ENCODE measurements at regions not wholly inside any gene's neighbourhood (a gene's known extent, or its start where the extent isn't known, plus 50 kb on each side); places are given as distances from the start of the nearest gene placed in this dataset.
"Not testable (repeated sequence)": the region's sequence is repeated elsewhere in the genome, so short reads cannot be mapped to it uniquely, and the experiment has no call there.

DNA sequence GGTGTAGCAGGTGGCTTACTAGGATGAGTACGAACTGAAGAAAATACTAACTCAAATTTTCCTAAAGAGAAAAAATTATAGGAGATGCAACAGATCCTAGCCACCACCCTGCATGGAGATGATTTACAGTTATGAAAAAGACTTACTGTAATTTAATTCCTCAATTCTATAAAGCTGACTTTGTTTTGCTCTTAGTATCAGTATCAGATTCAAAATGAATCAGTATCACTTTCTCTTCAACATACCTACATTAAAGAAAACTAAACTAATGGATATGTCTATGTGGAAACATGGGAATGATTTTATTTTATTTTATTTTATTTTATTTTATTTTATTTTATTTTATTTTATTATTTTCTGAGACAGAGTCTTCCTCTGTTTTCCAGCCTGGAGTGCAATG is 525.8 kb downstream of the NLGN4X start:
- DNase-seq (ENCODE audit: low read depth in 2 of 2): no peak

DNA sequence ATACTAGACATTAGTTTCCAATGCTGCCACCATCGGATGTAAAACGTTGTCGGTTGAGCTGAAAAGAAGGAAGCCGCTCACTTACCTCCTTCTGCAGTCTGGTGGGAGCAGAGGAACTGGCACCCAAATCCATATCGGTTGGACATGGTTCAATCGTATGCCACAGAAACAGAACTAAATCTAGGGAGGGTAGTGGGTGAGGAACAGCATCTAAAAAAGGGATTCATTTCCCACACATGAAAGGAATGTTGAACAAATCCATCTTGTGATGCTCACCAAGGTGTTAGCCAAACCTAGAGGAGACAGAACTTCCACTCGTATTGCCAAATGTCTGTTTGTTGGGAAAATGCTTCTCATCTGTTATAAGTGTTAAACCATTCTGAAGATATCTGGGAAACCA is 532.7 kb downstream of the NLGN4X start:
- no peak for DNase-seq (ENCODE audit: low read depth in 2 of 2)

DNA sequence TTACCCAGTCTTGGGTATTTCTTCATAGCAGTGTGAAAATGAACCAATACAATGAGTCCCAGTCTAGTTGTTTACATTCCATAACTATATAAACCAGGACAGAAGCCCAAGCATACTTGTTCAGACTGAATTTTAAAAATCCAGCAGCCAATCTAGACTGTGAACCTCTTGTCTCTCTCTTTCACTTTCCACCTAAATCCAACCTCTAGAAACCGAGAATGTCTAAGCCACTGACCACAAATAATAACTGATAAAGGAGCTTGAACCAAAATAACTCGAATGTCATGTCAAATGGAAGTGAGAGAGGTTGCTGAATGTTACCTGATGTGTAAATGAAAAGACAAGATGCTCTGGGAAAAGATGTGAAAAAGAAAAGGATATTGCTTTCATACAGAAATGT is 544.7 kb downstream of the NLGN4X start:
- DNase-seq (ENCODE audit: low read depth in 2 of 2): no peak

DNA sequence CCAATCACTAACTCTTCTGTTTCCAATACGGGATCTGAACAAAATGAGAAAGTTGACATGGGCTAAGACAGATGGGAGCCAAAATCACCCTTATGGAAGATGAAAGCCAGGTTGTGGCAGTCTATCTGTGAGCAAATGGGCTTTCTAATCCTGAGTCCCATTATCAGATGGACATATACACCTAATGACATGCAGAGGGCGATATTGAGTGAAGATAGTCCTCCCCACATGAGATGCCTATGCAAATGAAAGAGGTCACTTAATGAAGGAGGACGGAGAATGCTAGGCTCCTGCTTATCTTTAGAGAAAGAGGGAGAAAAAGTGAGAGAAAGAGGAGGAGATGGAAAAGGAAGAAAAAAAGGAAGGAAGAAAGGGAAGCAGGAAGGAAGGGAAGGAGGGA is 547.5 kb downstream of the NLGN4X start:
- DNase-seq (ENCODE audit: low read depth in 2 of 2): no peak

DNA sequence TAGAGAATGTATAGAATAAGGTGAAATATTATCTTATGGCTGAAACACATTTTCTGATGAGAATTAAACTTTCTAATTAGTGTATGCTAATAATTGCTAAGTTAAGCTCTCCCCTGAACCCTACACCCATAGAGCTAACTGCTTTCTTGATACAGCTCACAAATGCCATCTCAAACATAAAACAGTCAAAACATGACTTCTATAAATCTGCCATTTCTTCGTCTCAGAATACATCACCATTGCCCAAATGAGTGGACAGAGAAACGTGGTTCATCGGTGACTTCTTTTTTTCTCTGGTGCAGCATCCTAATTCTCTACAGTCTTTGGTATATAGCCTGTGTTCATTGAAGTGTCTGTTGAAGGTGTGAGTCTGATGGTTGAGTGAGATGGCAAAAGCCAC is 554.6 kb downstream of the NLGN4X start:
- DNase-seq (ENCODE audit: low read depth in 2 of 2): no peak

DNA sequence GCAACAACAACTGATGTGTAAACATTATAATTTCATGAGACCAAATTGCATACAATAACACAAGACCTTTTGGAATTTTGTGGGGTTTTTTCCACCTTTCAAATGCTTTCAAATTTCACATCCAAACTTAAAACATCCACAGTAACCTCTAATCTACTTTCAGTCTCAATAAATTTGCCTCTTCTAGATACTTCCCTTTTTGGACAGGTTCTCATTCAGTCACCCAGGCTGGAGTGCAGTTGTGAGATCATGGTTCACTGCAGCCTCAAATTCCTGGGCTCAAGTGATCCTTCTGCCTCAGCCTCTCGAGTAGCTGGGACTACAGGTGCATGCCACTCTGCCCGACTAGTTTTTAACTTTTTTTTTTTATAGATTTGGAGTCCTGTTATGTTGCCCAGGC is 556.6 kb downstream of the NLGN4X start:
- DNase-seq (ENCODE audit: low read depth in 2 of 2): no peak

DNA sequence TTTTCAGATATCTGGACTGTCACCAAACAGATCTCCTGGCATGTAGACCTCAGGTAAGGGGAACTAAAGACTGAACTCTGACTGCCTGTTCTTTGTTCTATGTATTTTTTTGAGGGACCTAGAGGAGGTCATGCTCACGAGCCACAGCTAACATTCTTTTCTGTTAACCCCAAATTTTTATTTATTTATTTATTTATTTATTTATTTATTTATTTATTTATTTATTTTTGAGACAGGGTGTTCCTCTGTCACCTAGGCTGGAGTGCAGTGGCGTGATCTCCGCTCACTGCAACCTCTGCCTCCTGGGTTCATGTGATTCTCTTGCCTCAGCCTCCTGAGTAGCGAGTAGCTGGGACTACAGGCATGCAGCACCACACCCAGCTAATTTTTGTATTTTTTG is 562.0 kb downstream of the NLGN4X start:
- not testable (repeated sequence) for DNase-seq (ENCODE audit: low read depth in 2 of 2)

DNA sequence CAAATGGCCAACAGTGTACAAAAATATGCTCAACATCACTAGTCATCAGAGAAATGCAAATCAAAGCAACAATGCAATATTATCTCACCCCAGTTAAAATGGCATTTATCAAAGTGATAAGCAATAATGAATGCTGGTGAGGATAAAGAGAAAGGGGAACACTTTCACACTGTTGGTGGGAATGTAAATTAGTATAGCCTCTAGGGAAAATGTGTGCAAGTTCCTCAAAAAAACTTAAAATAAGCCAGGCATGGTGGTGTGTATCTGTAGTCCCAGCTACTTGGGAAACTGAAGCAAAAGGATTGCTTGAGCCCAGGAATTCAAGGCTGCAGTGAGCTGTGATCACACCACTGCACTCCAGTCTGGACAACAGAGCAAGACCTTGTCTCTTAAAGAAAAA is 572.1 kb downstream of the NLGN4X start:
- DNase-seq (ENCODE audit: low read depth in 2 of 2): no peak

DNA sequence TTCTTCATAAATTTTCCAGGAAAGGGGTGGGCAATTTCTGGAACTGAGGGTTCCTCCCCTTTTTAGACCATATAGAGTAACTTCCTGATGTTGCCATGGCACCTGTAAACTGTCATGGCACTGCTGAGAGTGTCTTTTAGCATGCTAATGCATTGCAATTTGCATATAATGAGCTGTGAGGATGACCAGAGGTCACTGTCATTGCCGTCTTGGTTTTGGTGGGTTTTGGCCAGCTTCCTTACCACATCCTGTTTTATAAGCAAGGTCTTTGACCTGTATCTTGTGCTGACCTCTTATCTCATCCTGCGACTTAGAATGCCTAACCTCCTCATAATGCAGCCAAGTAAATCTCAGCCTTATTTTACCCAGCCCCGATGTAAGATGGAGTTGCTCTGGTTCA is 577.8 kb downstream of the NLGN4X start:
- no peak for DNase-seq (ENCODE audit: low read depth in 2 of 2)

DNA sequence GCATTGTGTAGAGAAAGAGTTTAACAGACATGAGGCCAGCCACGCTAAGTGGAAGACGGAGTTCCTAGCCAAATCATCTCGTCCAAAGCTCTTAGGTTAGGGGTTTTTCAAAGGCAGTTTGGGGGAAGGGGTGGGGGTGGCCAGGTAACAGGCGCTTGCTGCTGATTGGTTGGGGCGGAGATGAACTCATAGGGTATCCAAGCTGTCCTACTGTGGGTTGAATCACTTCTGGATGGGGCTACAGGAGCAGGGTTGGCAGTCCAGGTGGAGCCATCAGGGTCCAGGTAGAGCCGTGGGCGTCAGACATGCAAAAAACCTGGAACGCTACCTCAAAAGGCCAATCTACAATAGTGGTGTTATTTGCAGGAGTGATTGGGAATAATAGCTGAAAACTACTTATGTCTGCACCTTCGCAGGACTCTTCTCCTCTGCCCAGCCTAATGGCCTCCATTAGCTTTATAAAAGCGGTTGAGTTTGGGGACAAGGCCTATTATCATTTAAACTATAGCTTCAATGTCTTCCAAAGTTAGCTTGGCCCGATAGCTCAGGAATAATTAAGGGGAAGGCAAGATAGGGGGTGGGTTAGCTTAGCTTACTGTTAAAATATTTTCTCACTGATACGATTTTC is 579.6 kb downstream of the NLGN4X start:
- no peak for DNase-seq (ENCODE audit: low read depth in 2 of 2)

DNA sequence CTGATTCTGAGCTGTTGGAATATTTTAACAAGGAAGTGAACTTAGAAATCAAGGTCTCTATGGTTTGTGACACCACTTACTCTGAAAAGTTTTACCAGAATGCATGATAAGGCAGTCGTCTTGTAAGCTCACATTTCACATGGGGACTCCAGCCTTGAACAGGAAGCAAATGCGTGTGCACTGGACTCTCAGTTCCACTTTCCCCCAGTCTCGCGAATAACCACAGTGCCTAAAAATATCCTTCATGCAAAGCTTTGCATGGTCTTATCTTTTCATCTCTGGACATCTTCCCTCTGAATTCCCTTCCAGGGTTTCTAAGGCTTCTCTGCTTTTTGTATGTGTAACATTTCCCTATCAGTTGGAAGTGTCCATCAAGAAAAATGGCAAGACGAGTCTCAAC is 581.8 kb downstream of the NLGN4X start:
- no peak for DNase-seq (ENCODE audit: low read depth in 2 of 2)

DNA sequence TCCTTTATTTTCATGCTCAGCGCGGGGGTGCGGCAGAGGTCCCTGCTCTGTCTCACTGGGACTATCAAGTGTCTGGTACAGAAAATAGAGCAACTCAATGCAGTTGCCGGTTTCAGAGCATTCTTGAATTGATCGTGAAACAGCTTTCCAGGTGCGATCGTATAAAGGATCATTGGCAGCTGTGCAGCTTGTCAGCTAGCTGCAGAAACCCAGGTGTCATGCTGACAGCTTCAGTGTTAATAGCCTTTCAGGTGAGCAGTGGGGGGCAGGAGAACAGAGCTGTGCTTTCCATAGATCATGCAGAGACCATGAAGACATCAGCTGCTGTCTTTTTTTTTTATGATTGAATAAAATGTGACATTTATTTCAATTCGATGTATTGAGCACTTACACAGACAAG is 583.9 kb downstream of the NLGN4X start:
- DNase-seq (ENCODE audit: low read depth in 2 of 2): no peak

DNA sequence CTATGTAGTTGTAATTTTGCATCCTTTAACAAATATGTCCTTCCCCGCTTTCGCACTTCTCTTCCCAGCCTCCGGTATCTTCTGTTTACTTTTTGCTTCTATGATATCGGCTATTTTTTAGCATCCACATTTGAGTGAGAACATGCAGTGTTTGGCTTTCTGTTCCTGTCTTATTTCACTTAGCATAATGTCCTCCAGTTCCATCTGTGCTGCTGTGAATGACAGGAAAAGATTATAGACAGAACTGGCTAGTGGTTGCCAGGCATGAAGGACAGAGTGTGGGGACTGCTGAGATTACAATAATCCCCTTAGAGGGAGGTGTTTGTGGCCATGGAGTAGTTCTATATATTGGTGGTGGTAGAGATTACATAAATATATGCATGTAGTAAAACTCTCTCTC is 588.6 kb downstream of the NLGN4X start:
- no peak for DNase-seq (ENCODE audit: low read depth in 2 of 2)

DNA sequence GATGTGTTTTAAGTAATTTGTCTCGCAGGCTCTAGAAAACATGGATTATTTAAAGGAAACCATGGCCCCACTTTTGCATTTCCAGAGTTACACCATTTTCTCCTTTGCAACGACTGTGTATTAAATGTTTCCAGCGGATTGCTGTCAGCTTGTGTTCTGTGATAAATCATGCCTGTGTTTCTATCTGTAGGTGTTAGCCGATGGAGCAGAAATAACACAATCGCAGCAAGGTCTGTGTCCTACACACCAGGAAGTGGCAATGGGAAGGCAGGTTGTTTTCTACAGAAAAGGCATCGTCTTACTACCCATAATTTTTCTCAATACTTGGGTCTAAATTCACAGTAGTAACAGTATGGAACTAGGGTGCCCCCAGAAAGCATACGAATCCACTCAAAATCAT is 590.1 kb downstream of the NLGN4X start:
- DNase-seq (ENCODE audit: low read depth in 2 of 2): no peak

DNA sequence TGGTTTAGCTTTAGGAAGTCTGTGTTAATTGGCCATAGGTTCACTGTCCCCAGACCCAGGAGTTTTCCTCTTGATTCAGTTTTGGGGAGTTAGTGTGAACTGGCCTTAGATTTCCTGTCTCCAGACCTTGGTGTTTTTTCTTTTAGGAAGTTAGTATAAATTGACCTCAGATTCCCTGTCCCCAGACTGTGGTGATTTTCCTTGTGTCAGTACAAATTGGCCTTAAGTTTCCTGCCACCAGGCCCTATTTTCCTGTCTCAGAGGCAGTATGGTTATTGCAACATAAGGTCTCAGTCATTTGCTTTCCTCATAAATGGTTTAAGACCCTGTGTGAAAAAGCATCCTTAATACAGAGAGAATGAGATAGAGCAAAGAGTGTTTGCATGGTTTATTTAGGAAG is 595.8 kb downstream of the NLGN4X start:
- no peak for DNase-seq (ENCODE audit: low read depth in 2 of 2)

DNA sequence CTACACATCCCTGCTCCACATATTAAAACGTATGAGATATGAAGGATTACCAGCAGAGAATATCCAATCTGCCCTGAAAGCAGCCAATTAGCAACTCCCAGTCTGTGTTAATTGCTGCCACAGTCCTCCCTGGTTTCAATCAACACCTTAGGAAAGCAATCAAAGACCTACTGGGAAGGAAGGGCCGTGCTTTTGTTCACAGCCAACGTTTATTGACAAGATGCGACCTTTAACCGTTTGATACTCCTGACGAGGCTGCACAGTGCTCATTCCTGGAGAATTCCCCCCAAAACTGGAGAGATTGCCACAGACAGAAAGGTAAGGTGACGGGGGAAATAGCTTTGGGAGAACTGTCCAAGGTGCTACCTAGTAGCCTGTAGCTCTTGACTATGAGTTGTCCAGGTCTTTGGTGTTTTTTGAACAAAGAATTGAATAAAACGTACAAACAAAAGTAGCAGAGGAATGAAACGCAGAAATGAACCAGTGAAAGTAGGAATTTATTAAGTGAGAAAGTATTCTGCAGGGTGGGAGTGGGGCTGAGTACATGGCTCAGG is 596.5 kb downstream of the NLGN4X start:
- DNase-seq (ENCODE audit: low read depth in 2 of 2): no peak

DNA sequence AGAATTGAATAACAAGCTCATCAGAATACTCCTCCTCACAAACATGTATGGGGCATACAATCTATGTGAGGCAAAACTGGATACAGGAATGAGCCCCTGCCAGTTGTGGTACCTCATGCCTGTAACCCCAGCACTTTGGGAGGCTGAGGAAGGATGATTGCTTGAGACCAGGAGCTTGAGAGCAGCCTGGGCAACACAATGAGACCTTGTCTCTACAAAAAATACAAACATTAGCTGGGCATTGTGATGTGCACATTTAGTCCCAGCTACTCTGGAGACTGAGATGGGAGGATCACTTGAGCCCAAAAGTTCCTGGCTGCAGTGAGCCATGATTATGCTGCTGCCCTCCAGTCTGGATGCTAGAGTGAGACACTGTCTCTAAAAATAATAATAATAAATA is 611.0 kb downstream of the NLGN4X start:
- DNase-seq (ENCODE audit: low read depth in 2 of 2): no peak

DNA sequence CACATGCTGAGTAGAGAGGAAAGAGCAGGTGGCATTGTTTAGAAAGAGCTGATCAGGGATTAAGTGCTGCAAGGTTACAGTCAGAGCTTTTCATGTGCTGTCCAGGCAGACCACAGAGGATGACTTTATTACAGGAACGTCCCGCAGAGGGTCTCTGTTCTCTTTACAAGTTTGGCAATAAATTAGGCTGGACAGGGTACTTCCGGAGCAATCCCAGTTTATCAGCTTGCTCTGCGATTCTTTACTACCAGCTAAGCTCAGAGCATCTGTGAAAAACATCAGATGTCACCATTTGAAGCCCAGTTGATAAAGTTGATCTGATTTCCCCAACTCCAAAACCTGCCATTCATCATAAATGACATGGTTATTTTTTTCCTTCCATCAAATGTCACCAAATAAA is 633.1 kb downstream of the NLGN4X start:
- DNase-seq (ENCODE audit: low read depth in 2 of 2): no peak

DNA sequence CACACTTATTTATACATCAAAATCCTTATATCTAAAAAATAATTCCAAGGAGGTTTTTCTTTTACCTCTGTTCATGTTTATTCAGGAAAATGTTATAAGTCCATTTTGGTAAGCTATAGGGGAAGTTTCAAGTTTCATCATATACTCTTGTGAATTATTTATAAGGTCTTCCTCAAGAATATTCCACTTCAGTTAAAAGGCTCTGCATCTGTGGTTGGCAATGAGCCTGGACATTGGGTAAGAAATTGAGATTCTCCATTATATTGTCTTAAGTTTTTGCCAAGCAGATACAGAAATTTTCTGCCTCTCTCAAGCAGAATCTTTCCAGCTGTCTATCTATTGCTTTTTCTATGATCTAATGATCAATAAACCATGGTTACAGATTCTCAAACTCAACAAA is 641.9 kb downstream of the NLGN4X start:
- DNase-seq (ENCODE audit: low read depth in 2 of 2): no peak

DNA sequence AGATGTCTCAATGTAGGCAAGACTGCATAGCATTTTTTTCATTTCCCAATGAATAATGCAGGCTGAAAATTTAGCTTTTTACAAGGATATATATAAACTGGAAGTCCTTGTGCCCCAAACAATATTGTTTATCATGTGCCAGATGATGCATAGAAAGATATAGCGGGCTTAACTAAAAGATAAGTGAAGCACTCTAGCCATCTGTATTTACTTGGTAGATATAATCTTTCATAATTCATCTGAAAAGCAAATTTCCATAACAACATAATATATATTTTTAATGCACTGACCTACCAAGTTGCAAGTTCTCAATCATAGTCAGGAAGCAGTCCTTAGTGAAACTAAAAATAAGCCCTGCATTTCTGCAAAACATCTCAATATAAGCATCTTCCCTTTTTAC is 653.3 kb downstream of the NLGN4X start:
- no peak for DNase-seq (ENCODE audit: low read depth in 2 of 2)

DNA sequence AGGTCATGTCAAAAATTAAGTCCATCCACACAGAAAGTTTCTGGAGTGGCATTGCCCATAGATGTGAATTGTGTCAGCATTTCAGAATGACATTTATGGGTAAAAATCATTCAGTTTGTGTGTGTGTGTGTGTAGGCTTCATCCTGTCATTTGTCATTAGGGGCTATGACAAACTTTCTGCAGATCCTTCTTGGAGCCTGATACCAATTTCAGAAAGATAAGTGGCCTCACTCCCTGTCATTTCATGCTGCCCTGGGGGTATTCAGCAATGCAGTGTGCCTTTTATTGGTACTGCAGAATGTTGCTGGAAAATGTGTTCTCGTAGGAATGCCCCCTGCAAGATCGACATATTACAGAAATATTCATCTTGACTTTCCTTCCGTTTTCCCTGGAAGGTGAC is 659.7 kb downstream of the NLGN4X start:
- no peak for DNase-seq (ENCODE audit: low read depth in 2 of 2)

DNA sequence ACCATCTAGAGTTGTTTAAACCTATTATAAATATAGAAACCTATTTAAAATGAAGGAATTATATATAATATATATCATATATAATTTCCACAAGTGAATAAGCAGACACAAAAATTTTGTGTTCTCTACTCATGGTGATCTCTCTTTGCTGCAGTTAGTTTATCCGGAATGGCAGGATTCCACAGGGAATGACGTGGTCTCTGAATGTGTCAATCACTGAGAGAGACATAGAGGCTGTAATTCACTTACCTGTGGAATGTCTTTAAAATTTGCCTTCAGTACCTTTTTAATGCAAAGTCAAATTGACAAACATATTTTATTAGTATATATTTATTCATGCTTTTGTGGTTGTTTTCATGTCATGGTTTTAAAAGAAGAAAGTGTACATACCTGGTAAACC is 669.3 kb downstream of the NLGN4X start:
- no peak for DNase-seq (ENCODE audit: low read depth in 2 of 2)

DNA sequence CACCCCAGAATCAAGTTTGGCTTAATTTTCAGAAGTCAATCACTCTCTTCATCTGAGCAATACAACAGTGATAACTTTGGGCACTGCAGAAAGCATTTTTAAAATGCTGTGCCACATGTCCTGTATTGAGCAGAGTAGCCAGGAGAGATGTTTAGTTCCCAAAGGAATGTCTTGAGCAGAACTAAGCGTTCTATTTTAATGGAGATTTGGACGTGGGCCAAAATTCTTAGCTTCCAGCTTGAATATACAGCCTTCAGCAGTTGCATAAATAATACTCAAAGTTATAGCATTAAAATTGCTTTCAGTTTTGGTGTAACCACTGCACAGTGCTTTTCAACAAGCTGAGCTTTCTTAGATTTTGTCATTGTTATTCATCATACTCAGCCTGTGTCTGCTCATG is 679.2 kb downstream of the NLGN4X start:
- no peak for DNase-seq (ENCODE audit: low read depth in 2 of 2)

DNA sequence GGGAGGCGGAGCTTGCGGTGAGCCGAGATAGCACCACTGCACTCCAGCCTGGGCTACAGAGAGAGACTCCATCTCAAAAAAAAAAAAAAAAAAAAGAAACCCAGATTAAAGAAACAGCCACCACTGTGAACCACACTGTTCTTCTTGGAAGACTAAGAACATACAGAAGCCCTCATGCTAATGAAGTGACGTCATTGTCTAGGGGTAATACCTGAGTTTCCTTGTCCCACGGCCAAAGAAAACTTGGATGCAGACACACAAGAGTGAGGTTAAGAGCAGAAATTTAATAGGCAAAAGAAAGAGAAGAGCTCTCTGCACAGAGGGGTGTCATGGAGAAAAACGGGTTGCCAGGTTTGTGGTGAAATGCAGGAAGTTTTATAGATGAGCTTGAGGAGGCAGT is 691.6 kb downstream of the NLGN4X start:
- no peak for DNase-seq (ENCODE audit: low read depth in 2 of 2)

All from lung microvascular endothelial cell (primary cell).